ENCODE measurements at regions not wholly inside any gene's neighbourhood (a gene's known extent, or its start where the extent isn't known, plus 50 kb on each side); places are given as distances from the start of the nearest gene placed in this dataset.

DNA sequence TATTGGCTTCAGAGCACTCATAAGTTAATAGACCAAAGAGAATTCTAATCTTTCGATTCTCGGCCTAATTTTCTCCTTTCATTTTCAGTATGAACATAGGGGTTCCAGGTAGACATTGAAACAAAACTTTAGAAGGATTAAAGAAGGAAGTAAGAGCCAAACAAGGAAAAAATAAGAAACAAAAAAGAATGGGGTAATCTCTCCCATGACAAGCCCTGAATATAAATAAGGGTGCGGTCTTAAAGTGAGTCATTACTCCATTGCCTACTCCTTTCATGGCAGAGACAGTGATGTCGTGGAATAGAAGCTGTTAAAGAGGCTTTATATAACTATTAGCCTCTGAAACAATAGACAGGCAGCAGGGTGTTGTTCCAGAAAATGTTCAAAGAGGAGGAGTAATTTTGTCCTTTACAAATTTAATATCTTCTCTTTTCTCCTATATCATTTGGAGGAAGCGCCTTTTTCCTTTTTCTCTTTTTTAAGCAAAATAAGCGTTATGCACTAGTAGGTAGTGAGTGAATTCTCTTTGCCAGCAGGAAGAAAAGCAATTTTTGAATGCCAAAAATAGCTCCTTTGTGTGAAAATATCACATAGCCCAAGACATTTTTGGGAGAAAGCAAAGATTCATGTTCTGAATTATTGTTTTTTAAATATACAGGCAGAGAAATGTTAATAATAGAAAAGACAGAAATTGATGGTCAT, 607.9 kb upstream of the KCNMB2 start:
- DNase-seq (ENCODE audit: low read depth in 2 of 2) = peak; percentile 11 to 51

DNA sequence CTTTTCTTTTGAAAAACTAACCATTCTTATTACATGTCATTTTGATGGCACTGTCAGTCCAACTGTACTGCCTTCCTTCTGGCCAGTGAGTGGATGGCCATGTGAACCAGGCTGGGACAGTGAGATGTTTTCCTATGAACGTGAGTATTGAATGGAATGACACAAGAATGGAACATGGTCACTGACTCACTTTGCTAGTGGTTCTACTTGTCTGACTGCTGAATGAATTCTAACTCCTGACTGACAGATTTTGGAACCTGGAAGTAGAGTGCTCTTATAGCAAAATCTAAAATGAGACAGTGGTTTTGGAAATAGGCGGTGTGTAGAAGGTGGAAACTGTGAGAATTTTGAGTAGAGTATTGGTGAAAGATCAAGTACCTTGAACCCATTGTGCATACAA, 606.9 kb upstream of the KCNMB2 start:
- DNase-seq (ENCODE audit: low read depth in 2 of 2) = peak in 1 of 2 donors; percentile 7

DNA sequence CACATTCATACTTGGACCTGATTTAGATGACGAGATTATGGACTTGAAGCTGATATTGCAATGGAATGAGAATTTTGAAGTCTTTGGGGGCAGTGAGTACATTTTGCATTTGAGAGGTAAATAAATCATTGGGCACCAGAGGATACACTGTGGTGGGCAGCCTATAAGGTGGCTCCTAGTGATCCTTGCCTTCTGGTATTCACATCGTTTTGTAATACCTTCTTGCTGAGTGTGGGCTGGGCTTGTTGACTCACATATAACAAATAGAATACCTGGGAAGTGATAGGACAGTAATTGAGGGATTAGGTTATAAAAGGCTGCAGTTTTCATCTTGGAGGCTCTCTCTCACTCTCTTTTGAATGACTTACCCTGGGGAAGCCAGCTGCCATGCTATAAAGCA, 605.5 kb upstream of the KCNMB2 start:
- DNase-seq (ENCODE audit: low read depth in 2 of 2) = no peak

DNA sequence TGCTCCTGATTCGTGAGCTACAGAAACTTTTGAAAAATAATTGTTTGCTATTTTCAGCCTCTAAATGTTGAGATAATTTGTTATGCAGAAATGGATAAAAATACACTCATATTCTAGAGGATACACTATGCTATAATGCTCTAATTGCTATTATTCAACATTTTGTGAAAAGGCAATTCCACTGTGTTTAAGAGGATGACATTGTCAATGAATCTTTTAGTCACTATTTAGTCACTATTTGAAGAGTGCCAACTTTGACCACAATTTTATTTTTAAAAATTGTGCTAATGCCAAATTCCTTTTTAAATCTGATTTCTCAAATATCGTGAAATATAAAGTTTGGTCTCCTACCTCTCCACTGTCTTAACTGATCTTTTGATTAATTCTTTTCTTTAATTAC, 604.9 kb upstream of the KCNMB2 start:
- DNase-seq (ENCODE audit: low read depth in 2 of 2) = no peak

DNA sequence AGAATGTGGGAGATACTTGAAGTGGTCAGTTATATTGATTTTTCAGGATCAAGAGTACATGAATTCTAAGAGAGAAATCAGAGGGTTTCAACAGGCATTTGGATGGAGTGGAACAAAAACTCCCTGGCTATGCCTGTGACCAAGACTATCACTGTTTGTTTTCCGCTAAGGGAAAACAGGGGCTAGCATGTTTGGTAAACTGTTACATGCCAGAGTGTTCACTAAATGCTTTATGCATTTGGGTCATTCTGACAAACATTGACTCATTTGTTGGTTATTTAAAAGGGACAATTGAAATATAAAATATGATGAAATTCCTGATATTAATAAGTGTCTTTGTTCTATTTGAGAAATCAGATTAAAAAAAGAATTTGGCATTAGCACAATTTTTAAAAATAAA, 603.9 kb upstream of the KCNMB2 start:
- DNase-seq (ENCODE audit: low read depth in 2 of 2) = peak in 1 of 2 donors; percentile 57

DNA sequence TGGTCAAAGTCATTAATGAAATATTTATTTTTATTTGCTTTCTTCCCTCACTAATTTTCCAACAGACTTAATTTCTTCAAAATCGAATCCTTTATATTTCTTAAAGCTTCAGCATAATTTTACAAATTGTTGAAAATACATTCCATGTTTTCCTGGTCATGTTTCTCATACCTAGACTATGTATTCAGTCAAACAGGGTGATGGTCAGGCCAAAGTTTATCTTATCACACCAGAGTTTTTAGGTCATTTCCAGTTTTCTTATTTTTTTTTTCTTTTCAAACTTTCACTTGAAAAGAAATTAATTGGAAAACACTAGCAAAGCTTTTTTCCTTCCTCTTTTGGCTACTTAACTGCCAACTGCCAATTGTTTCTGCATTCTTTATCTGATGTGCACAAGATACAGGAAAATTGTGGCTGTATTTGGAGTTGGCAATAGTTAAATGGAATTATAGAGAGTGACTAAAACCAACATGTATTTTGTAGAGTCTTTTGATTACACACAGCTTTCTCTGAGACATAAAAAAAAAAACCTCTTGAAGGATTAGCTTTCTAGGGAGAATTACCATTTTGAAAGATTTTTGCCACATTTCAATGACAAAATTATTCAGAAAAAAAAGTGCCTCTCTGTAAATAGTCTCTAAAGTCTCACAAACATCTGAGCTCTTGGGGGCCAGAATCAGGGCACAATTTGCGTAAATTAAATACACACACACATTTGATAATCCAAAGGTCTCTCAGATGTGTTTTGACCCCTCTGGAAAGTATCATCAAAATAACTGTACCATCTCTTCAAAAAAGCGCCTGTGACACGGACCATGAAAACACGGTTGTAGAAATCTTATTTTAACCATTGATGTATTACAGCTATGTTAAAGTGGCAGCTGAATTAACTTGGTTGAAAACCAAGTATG, 603.2 kb upstream of the KCNMB2 start:
- DNase-seq (ENCODE audit: low read depth in 2 of 2) = peak; percentile 79 to 93

DNA sequence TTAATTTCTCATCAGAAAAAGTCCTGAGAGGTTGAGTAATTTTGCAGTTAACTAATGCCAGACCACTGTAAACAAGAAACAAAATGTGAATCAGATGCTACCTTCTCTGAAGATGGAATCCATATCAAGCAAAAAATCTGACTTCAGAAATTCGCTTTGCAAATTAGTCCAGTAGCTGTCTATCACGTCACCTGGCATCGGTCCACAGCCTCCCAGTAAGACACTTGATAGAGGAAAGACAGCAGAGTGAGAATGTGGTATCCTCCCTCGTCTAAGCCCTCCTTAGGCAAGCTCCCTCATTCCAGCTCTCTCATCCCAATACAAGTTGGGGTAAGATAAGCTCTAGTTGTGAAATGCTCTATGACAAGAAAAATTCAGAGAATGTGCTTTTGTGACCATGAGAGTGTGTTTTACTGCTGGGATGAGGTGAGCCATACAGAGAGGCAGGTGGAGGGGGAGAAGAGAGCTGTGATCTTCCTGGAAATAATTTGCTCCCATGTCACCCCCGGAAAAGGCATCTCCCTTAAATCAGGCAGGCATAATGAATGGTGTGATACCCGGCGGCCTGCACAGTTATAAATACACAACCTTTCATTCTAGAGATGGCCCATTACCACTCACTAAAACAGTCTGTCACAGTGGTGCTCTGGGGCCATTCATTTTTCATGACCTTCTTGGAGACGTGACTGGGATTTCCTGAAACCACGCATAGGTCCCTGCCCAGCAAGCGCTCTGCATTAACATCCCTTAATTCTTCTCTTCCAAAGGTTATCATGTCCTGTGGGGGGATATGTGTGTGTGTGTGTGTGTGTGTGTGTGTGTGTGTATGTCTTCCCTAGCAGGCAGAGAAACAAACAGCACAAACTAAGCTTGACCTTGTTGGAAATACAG, 602.0 kb upstream of the KCNMB2 start:
- peak in 1 of 2 donors; percentile 5 for DNase-seq (ENCODE audit: low read depth in 2 of 2)

DNA sequence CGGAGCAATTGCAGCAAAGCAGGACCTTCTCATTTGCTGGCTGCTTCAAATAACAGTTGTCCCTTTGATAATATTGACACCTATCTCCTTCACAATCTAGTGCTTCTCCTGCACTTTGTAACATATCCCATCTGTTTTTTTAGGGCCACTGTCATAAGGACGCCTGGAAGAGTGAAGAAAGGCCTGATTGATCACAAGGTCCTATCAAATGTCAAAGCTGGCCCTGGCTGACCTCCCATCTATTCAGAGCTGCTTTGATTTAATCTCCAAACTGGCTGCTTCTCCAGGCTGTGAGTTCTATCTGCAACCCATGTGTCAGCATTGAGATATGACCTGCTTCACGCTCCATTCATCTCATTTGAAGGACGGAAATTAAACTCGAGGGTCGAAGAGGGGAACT, 601.2 kb upstream of the KCNMB2 start:
- no peak for DNase-seq (ENCODE audit: low read depth in 2 of 2)

DNA sequence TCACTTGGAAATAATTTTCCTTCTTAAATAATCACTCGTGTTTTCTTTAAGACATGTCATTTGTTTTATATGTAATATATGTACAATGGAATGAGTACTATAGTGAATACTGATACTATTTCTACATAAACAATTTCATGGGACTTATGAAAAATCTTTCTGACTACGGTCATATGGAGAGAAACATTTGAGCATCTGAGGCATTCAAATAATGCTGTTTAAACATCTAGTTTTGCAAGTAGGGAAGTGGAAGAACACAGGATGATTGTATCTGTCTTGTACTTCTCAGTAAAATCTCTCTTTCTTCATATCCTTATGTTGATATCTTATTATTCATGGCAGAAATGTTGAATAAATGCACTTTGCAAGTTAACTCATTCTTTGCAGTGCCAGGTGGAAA, 599.5 kb upstream of the KCNMB2 start:
- DNase-seq (ENCODE audit: low read depth in 2 of 2) = no peak

DNA sequence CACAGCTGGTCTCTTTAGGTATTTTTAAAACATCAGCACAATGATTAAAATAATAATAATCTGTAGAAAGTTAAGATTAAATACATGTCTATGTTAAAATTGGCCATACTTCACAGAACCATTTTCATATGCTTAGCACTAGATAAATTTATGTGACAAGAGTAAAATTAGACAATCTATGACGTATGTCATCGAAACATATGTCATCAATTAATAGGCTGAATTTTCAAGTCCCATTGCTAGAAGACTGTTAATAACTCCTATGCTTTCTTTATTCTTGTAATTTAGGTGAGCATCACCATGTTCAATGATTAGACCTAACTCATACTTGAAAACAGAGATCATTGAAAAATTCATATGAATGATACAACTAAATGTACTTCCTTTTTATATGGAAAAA, 593.3 kb upstream of the KCNMB2 start:
- no peak for DNase-seq (ENCODE audit: low read depth in 2 of 2)

DNA sequence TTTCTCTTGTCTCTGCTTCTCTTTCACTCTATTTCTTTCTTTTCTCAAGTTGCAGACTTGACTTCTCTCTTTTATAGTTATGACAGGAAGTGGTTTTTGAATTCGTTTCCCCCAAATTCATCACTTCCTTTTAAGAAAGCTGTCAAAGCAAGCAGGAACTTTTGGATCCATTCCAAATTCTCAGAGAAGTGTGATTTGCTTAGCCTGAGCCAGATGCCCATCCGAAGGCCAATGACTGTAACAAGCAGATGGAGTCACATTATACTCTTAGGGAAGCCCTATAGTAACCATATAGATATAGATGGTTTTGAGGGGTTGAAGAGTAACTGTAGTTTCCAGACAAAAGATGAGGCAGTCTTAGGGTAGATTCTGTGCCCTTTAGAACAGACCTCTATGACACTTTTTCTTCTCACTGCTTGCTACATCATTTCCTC, 592.0 kb upstream of the KCNMB2 start:
- peak in 1 of 2 donors; percentile 86 for DNase-seq (ENCODE audit: low read depth in 2 of 2)

DNA sequence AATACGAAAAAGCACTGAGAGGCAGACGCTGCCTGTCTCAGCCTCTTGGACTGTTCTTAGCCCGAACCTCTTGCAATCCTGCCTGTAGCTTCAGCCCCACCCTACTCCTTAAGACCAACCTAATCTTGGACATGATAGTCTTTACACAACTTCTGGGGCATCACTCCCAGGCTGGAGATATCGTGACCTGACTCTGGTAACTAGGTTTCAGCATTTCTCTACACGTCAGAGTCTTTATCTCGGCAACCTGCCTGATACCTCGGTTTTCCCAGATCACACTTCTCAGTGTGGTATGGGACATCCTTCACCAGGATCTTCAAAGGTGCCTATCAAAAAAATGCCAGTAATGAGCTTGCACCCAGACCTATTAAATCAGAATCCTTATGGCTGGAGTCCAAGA, 590.2 kb upstream of the KCNMB2 start:
- no peak for DNase-seq (ENCODE audit: low read depth in 2 of 2)

DNA sequence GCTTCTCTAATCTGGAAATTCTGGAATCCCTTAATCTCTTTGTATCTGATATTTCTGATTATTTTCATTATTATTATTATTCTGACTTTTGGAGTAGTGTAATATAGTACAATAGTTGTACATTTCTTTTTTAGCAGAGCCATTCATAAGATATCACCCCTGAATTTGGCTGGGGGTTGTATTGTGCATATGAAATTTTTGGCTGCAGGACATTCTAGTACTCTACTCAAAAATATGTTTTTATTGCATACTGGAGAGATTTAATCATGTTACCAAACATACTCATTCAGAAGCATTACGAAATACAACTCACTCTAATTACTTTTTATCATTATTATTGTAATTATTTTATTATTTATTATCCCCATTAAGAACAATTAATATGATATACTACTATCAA, 589.7 kb upstream of the KCNMB2 start:
- DNase-seq (ENCODE audit: low read depth in 2 of 2) = no peak

DNA sequence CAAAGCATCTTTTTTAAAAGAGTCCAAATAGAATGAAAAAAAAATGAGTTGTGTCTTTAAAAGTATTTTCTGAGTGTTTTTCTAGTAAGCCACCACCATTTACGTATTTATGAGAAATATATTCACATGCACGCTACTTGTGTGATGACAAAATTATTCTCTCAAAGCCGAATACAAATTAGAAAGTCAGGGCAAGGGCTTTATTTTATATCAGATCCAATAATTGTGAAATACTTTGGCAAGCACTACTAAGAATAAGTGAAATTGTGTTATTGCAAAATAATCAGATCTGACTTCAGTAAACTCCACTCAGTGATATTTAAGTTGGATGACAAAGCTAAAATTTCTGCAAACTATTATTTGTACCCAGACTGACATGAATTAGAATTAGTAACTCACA, 589.3 kb upstream of the KCNMB2 start:
- DNase-seq (ENCODE audit: low read depth in 2 of 2) = no peak

DNA sequence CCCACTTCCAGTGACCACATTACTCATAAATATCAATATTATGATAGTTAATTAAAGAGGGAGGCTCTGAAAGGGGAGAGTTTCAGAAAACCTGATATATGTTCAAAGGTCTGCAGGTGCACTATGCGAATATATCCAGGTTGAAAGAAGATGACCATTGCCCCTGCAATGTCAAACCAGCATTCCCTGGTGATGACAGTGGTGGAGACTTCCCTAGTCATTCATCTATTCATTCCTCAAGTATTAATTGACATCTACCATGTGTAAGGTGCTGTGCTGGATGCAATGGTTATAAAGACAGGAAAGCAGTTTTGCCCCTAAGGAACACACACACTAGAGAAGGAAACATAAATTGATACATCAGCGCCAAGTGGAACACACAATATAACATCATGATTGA, 588.3 kb upstream of the KCNMB2 start:
- no peak for DNase-seq (ENCODE audit: low read depth in 2 of 2)

DNA sequence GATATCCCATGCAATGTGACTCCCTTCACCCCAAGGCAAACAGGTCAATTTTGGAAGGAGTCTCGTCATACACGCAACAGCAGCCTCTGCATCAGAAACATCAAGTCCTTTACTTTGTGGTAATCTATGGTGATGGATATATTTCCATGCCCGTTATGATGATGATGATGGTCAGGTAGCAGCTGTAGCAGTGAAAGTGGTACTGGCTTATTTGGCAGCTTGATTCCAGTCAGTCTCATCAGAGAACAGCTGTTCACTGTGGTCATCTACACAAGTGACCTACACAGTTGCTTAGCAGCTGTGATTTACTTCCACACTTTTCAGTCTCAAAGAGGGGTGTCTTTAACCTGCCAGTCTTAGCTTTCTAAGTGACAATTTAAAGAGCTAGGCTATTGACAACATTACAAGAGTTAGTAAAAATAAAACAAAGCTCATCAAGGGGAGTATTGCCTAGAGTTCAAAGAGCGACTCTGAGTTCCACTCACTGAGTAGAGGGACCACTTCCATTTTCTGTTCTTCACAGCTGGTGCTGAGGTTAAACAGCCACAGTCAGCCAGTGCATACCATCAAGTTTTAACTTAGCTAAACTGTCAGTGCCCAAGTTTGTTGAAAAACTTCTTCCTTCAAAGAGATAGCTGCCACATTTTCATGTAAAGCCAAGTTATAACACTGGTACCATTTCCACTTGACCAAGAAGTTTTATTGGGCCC, 587.4 kb upstream of the KCNMB2 start:
- DNase-seq (ENCODE audit: low read depth in 2 of 2) = no peak

DNA sequence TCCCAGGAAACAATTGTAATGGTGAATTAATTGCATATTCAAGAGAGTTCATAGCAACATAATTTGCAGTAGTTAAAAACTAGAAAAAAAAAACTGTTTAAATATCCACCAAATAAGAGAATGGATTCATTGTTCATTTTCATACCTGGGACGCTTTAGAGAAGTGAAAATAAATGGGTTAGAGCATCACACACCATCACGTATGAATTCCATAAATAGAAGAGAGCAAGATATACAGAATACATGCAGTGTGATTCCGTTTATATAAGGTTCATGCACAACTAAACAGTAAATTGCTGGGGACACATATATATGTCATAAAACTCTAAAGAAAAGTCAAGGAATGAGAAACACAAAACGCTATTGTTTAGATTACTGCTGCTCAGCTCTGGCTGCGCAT, 577.0 kb upstream of the KCNMB2 start:
- no peak for DNase-seq (ENCODE audit: low read depth in 2 of 2)

DNA sequence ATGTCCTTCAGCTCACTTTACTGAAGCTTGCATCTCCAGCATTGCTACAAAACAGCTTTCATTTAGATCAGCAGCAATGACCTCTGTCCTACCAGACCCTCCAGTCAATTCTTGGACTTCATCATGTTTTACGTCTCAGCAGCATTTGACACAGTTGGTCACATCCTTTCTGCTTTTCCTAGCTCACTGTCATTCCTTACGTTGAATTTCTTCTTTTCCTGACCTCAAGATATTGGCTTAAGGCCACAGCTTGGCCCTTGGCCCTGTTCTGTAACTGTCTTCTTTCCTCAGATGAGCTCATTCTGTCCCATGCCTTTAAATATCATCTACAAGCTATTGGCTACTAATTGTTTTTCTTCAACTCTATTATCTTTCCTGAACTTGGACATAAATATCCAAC, 576.2 kb upstream of the KCNMB2 start:
- DNase-seq (ENCODE audit: low read depth in 2 of 2) = peak in 1 of 2 donors; percentile 57

DNA sequence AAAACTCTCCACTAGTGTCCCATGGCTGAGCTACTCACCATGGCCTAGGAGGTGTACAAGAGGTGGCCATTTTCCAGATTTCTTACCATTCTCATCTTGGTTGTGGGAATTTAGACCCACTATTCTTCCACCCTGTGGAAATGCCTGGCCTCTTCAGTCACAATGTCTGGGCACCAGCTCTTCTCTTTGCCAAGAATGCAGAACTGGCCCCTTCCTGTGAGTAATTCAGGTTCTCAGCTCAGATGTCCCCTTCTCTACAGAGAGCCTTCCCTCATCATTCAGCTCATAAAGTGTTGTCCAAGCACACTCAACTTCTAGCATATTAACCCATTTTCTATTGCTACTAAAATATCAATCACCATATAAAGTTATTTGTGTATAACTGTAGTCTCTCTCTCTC, 575.5 kb upstream of the KCNMB2 start:
- DNase-seq (ENCODE audit: low read depth in 2 of 2) = peak in 1 of 2 donors; percentile 46

DNA sequence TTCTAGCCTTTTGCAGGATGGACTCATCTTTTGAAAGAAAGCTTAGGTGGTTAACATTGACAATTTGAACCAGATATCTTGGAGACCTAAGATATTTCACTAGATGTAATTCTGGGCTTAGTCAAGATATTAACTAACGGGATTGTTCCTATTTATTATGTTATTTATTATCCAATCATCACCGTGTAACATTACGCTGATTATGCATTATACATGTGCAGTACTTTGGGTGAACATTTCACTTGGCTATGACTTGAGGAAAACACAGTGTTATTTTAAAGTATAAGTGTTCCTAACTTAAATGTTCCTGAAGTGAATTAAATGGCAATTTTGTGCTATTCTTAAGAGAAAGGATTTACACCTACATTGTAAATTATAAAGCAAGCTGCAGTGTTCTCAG, 574.5 kb upstream of the KCNMB2 start:
- no peak for DNase-seq (ENCODE audit: low read depth in 2 of 2)

DNA sequence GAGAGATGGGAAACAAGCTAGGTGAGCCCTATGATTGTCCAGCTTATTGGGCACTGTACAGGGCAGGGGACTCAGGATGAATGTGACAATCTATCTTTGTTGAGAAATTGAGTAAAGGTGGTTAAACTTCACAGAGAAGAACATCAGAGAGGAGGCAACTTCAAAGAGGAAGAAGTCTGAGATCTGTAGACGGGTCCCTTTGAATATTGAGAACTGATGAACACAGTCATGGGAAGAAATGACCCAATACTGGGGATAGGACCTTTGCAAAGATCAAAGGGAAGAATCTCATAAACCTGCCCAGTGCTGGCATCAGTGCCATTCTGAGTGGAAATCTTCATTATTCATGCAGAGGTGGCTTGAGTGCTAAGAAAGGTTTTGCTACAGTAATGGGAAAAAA, 569.7 kb upstream of the KCNMB2 start:
- DNase-seq (ENCODE audit: low read depth in 2 of 2) = no peak

Data from lung microvascular endothelial cell (primary cell).